ENCODE measurements at regions not wholly inside any gene's neighbourhood (a gene's known extent, or its start where the extent isn't known, plus 50 kb on each side); places are given as distances from the start of the nearest gene placed in this dataset. TPM values are rescaled to one million over a fixed set of nuclear protein-coding genes. Genes with fewer than 3 reads are reported as not detected.

Small RNA genes in the stretch of these regions (small RNA-seq; reads per million reads assigned to genes)
- gene RNU6-403P, result not detected

Data from Karpas-422 (cell line).